GM18867 (cell line): ENCODE measurements at regions not wholly inside any gene's neighbourhood (a gene's known extent, or its start where the extent isn't known, plus 50 kb on each side); places are given as distances from the start of the nearest gene placed in this dataset.

Experiments used
- ATAC-seq: cut with Tn5 transposase; IDR thresholded peaks from one replicate; pipeline ENCODE4 v1.9.1; 2021; ENCODE audit warnings: mild to moderate bottlenecking, moderate library complexity; ENCODE audit not compliant: unreplicated experiment

DNA sequence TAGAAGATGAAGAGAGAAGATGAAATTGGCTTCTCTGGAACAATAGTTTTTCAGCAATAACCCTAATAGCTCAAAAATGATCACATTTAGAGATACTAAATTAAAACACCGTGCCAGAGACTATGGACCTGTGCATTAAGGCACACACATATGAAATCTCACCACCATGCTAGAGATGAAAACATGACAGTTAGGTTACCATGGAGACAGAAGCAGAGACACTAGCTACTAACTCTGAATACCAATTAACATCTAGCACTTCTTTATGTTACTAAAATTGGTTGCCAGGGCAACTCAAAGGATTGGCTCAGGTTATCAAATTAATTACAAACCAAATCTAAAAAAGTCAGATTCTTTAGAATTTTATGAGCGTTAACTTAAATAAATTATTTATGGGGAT is 337.7 kb downstream of the PLK2 start:
- ATAC-seq: no peak

GRCh38 chr5:58121391-58121790 is 338.5 kb downstream of the PLK2 start:
- ATAC-seq: no peak

DNA sequence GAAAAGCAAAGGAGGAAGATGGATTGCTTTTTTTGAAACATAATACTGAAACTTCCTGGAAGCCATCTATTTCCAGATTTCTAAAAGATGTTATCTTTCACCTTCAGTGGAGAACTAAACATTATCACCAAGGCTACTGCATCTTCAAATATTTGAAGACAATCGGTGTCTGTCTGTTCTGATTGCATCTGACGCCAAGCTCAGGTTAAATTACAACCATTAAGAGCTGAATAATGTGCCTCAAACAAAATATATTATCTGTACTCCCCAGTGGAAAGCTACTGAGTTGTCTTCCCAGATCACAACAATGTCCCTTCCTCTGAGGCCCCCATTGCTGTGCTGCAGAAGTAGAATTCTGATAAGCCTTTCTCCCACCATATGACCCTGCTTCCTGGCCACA is 342.3 kb downstream of the PLK2 start:
- ATAC-seq: no peak

DNA sequence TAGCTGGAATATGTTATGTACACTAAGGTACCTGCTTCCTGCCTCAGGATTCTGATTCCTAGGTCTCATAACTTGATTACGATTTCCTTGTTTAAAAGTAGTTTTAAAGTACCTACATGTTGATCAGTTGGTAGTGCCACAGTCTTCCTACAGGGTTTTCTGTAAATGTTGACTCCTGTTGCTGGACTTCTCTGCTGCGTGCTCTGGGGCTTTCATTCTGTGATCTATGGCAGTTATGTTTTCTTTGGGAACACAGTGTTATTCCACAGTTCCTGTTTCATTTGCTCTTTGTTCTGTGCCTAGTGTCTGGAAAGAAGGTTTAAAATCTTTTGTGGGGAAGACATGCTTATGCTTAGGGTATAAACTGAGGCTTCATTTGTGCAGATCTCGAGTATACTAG is 343.5 kb downstream of the PLK2 start:
- no peak for ATAC-seq

DNA sequence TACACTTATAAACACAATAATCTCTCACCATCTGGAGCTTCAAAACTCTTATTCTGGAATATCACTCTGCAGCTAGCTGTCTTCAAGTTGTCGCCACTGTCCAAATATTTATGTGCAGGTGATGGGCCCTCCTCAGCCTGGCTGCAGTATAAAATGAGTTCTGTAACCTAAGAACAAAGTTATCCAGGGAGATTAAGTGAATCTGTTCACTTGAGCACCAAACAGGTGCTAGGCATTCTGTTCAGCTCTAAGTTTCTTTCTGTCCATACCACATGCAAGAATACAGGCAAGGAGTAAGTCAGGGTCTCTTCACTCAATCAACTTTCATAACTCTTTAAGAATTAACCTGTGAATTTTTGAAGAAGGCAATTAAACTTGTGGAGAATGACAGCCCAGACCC is 344.1 kb downstream of the PLK2 start:
- ATAC-seq: no peak

DNA sequence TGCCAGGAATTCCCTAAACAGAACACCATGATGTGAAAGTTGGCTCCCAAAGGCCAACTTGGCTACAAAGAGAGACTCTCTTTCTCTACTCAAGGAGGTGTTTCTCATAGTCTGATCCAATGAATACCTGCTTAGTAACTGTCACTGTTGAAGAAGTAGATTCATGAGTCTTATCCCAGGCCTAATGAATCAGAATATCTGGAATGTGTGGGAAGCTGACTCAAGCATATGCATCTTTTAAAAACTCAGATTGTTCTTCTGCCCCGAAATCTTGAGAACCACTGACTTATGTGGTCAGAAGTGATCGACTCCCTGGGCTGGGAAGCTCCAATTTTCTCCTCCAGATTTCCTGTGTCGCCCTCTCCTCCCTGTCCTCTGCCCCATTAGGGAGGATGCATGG is 345.6 kb downstream of the PLK2 start:
- no peak for ATAC-seq

- ATAC-seq: no peak
Observed at GRCh38 chr5:58113172-58113571, 346.7 kb downstream of the PLK2 start.

DNA sequence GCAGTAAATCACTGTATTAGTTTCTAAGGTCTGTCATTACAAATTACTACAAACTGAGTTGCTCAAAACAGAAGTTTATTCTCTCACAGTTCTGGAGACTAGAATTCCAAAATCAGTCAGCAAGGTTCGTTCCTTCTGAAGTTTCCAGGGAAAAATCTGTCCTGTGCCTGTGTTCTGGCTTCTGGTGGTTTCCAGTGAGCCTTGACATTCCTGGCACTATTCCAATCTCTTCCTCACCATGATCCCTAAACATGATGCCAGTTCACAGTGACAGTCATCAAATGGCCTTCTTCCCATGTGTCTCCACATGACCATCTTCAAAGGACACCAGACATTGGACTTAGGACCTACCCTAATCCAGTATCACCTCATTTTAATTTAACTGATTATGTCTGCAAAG is 351.4 kb downstream of the PLK2 start:
- no peak for ATAC-seq

- no peak for ATAC-seq
Observed at GRCh38 chr5:58107704-58108103, 352.2 kb downstream of the PLK2 start.

DNA sequence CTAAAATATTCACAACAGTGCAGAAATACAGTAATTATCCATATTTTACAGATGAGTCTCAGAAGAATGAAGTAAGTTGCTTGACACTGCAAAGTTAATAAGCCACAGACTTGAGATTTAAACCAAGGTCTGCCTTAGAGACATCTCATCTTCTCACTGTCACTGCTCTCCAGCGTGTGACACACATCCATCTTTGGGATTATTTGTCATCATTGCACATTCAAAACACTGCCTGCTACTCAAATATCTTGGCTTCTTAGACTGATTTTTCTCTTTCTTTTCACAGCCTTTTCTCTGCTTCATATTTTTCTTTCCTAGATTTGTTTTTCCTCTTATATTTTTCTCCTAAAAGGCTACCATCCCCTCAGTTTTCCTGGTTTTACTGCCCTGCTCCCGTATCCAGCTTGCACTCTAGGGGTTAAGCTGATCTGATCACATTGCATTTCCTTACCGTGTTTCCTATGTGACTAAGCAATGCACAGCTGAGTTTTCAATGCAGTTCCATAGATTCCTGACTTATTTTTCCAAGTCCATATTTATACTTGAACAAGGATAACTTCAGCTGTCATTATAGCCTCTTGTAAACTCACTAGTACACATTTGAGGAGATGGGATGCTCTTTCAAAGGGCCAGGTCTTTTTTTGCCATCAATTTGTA is 353.0 kb downstream of the PLK2 start:
- ATAC-seq: no peak

DNA sequence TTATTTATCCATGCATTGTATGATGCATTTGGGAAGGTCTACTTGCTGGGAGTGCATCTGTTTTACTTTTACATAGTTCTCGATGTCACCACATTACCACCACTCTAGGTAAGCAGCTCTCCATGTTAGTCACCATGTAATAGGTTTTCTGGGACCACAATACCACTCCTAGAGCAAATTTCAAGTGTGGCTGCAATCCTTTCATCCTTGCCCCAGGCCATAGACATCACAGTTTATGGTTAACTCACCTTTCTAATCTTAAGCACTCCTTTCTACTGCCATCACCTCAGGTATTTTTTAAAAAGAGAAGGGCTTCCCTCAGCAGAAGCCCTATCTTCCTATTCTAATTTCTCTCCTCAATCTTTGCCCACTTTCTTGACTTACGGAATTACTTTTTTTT is 354.1 kb downstream of the PLK2 start:
- no peak for ATAC-seq

GRCh38 chr5:58099257-58099656 is 360.6 kb downstream of the PLK2 start:
- ATAC-seq: no peak

GRCh38 chr5:58094031-58094430 is 365.9 kb downstream of the PLK2 start:
- peak; percentile 74 for ATAC-seq

- no peak for ATAC-seq
Observed at GRCh38 chr5:58090704-58091103, 369.2 kb downstream of the PLK2 start.

GRCh38 chr5:58088941-58089340 is 370.9 kb downstream of the PLK2 start:
- ATAC-seq: no peak

DNA sequence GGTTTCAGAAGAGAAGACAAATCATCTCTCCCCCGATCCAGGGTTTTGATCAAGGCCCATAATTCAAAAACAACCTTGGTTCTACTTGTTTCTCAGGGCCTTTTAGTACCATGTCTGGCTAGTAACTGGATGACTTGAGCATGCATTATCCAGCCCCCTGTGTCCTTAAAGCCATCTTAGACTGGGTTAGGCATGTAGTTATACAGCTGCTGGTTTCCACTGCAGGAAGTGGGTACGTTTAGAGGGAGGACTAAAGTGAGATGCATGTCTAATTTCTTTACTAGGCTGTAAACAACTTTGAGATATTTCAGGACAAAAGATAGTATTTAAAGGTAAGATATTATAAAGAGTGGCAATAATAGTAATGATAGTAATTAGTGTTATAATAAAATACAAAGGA is 372.0 kb downstream of the PLK2 start:
- no peak for ATAC-seq

DNA sequence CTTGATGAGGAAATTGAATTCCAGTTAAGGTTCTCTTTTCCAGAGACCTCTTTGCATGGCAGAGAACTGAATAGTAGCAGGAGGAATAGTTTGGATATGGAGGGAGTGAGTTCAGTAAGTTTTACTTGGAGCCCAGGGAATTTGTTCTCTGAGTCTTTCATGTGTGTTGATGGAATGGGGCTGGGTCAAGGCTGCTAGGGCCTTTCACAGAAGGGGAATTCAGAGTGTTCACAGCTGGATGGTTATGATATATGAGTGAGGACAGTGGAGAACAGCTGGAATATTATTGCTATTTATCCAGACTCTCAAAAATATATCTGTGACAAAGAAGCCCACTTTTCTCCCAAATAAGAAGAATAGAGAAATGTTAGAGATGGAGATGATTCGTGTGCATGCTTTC is 372.8 kb downstream of the PLK2 start:
- no peak for ATAC-seq

- ATAC-seq: no peak
Observed at GRCh38 chr5:58085800-58086199, 374.1 kb downstream of the PLK2 start.

- ATAC-seq: no peak
Observed at GRCh38 chr5:58081435-58081834, 378.5 kb downstream of the PLK2 start.

GRCh38 chr5:58080573-58080972 is 379.3 kb downstream of the PLK2 start:
- no peak for ATAC-seq

DNA sequence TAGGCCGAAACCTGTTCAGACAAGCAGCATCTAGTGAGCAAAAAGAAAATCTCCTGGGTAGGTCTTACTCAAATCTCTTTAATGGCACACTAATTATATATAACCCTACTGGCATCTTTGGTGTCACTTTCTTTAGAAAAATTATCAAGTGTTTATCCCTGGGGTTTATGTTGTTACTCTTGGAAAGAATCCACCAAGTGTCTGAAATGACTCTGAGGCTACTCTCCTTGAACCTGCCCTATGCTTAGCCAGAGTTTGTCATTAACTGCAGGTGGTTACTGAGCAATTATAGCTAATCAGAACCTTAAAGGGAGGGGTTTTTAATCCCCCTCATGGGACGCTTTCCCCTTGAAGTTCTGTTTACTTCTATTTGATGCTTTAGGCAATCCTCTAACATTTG is 381.9 kb downstream of the PLK2 start:
- no peak for ATAC-seq

- no peak for ATAC-seq
Observed at GRCh38 chr5:58077416-58077815, 382.5 kb downstream of the PLK2 start.

- ATAC-seq: no peak
Observed at GRCh38 chr5:58076483-58077257, 383.2 kb downstream of the PLK2 start.
